SJSA1 (cell line): ENCODE measurements at regions not wholly inside any gene's neighbourhood (a gene's known extent, or its start where the extent isn't known, plus 50 kb on each side); places are given as distances from the start of the nearest gene placed in this dataset.

Source experiments
- DNase-seq, 2 experiments: peaks; one replicate each; pipeline ENCODE4 v3.0.0-alpha.2; 2015 to 2020; ENCODE audit warnings: low spot score in 2 of 2, low read depth in 1 of 2
- H3K27ac ChIP-seq: fragments of 250-450 bp; sonication (Bioruptor Pico); 2 replicates; pipeline ENCODE4 v1.5.1; 2020; ENCODE audit warnings: mild to moderate bottlenecking, moderate library complexity
- H3K27me3 ChIP-seq: fragments of 250-450 bp; sonication (Bioruptor Pico); replicated peaks from 2 replicates; pipeline ENCODE4 v1.5.1; 2020; ENCODE audit warnings: mild to moderate bottlenecking, moderate library complexity
- H3K36me3 ChIP-seq: fragments of 250-450 bp; sonication (Bioruptor Pico); 2 replicates; pipeline ENCODE4 v1.5.1; 2020; ENCODE audit warnings: mild to moderate bottlenecking
- H3K4me1 ChIP-seq: fragments of 250-450 bp; sonication (Bioruptor Pico); replicated peaks from 2 replicates; pipeline ENCODE4 v1.6.1; 2021; ENCODE audit warnings: mild to moderate bottlenecking
- H3K4me3 ChIP-seq: fragments of 250-450 bp; sonication (Bioruptor Pico); 2 replicates; pipeline ENCODE4 v1.5.1; 2020; ENCODE audit warnings: mild to moderate bottlenecking
- H3K9me3 ChIP-seq: fragments of 250-450 bp; sonication (Bioruptor Pico); replicated peaks from 2 replicates; pipeline ENCODE4 v1.5.1; 2020; ENCODE audit warnings: mild to moderate bottlenecking

GRCh38 chr13:112183532-112184090 is 116.7 kb downstream of the SOX1 start:
- Histone ChIP-seq H3K9me3 (peaks cover 2% of the 10 kb centered on the region; the same call in 1 of the 2 replicates), H3K4me3 (no peak overlapping the region), H3K27me3 (peaks cover 74% of the 10 kb centered on the region), H3K27ac (no peak overlapping the region), H3K4me1 (no peaks in the 10 kb centered on the region), H3K36me3 (no peaks in the 10 kb centered on the region)
- DNase-seq, result no peak

GRCh38 chr13:112184261-112184660 is 117.3 kb downstream of the SOX1 start:
- DNase-seq, result no peak

GRCh38 chr13:112184851-112185371 is 118.0 kb downstream of the SOX1 start:
- DNase-seq, result no peak
- Histone ChIP-seq H3K9me3 (peaks cover 2% of the 10 kb centered on the region; the same call in 1 of the 2 replicates), H3K36me3 (no peaks in the 10 kb centered on the region), H3K4me1 (no peaks in the 10 kb centered on the region), H3K4me3 (no peak overlapping the region), H3K27me3 (peaks cover 70% of the 10 kb centered on the region), H3K27ac (no peak overlapping the region)

More at GRCh38 chr13:112184261-112184660, 117.3 kb downstream of the SOX1 start:
- Histone ChIP-seq H3K27ac (no peak overlapping the region), H3K36me3 (no peaks in the 10 kb centered on the region), H3K27me3 (peaks cover 70% of the 10 kb centered on the region), H3K9me3 (peaks cover 2% of the 10 kb centered on the region; the same call in 1 of the 2 replicates), H3K4me3 (no peak overlapping the region), H3K4me1 (no peaks in the 10 kb centered on the region)

GRCh38 chr13:112185466-112185865 is 118.5 kb downstream of the SOX1 start:
- Histone ChIP-seq H3K27me3 (peaks cover 67% of the 10 kb centered on the region), H3K4me3 (no peak overlapping the region), H3K4me1 (no peaks in the 10 kb centered on the region), H3K27ac (no peak overlapping the region), H3K36me3 (no peaks in the 10 kb centered on the region), H3K9me3 (peaks cover 2% of the 10 kb centered on the region; the same call in 1 of the 2 replicates)
- DNase-seq, result peak in 1 of 2 experiments; percentile 37

GRCh38 chr13:112186091-112186490 is 119.1 kb downstream of the SOX1 start:
- H3K27ac ChIP-seq, result no peak overlapping the region
- peaks cover 67% of the 10 kb centered on the region for H3K27me3 ChIP-seq
- no peaks in the 10 kb centered on the region for H3K4me1 ChIP-seq
- H3K4me3 ChIP-seq, result no peak overlapping the region
- no peak for DNase-seq
- peaks cover 2% of the 10 kb centered on the region; the same call in 1 of the 2 replicates for H3K9me3 ChIP-seq
- H3K36me3 ChIP-seq, result no peaks in the 10 kb centered on the region

GRCh38 chr13:112187527-112188297 is 120.8 kb downstream of the SOX1 start:
- Histone ChIP-seq H3K27ac (no peak overlapping the region), H3K9me3 (peaks cover 2% of the 10 kb centered on the region; the same call in 1 of the 2 replicates), H3K36me3 (no peaks in the 10 kb centered on the region), H3K4me3 (no peak overlapping the region), H3K4me1 (no peaks in the 10 kb centered on the region), H3K27me3 (peaks cover 58% of the 10 kb centered on the region)
- no peak for DNase-seq

GRCh38 chr13:112188298-112188610 is 121.3 kb downstream of the SOX1 start:
- no peak overlapping the region for H3K4me3 ChIP-seq
- no peak overlapping the region for H3K27ac ChIP-seq
- peaks cover 54% of the 10 kb centered on the region for H3K27me3 ChIP-seq
- DNase-seq, result no peak
- H3K4me1 ChIP-seq, result no peaks in the 10 kb centered on the region
- no peaks in the 10 kb centered on the region for H3K36me3 ChIP-seq
- peaks cover 2% of the 10 kb centered on the region; the same call in 1 of the 2 replicates for H3K9me3 ChIP-seq

GRCh38 chr13:112193463-112194166 is 126.7 kb downstream of the SOX1 start:
- Histone ChIP-seq H3K27me3 (peaks cover 48% of the 10 kb centered on the region), H3K4me3 (no peak overlapping the region)
- no peak for DNase-seq

GRCh38 chr13:112194167-112194530 is 127.2 kb downstream of the SOX1 start:
- H3K27ac ChIP-seq, result no peak overlapping the region
- H3K4me3 ChIP-seq, result no peak overlapping the region
- no peak for DNase-seq
- H3K36me3 ChIP-seq, result no peaks in the 10 kb centered on the region
- H3K27me3 ChIP-seq, result peaks cover 48% of the 10 kb centered on the region
- no peaks in the 10 kb centered on the region for H3K4me1 ChIP-seq
- 0 out of 2 replicates have a peak, but pooled peaks cover 4% of the 10 kb centered on the region for H3K9me3 ChIP-seq

More at GRCh38 chr13:112193463-112194166, 126.7 kb downstream of the SOX1 start:
- Histone ChIP-seq H3K9me3 (0 out of 2 replicates have a peak, but pooled peaks cover 4% of the 10 kb centered on the region), H3K4me1 (no peaks in the 10 kb centered on the region), H3K27ac (no peak overlapping the region), H3K36me3 (no peaks in the 10 kb centered on the region)

GRCh38 chr13:112194579-112194978 is 127.6 kb downstream of the SOX1 start:
- Histone ChIP-seq H3K27me3 (peaks cover 45% of the 10 kb centered on the region), H3K36me3 (no peaks in the 10 kb centered on the region), H3K4me1 (no peaks in the 10 kb centered on the region), H3K4me3 (no peak overlapping the region), H3K27ac (no peak overlapping the region), H3K9me3 (0 out of 2 replicates have a peak, but pooled peaks cover 4% of the 10 kb centered on the region)
- DNase-seq, result no peak

GRCh38 chr13:112198396-112199010 is 131.6 kb downstream of the SOX1 start:
- Histone ChIP-seq H3K27me3 (peaks cover 70% of the 10 kb centered on the region), H3K4me3 (no peak overlapping the region), H3K9me3 (0 out of 2 replicates have a peak, but pooled peaks cover 6% of the 10 kb centered on the region), H3K4me1 (no peaks in the 10 kb centered on the region), H3K27ac (no peak overlapping the region), H3K36me3 (no peaks in the 10 kb centered on the region)
- DNase-seq, result no peak

- H3K27me3 ChIP-seq, result peaks cover 72% of the 10 kb centered on the region
- no peak for DNase-seq
- H3K36me3 ChIP-seq, result no peaks in the 10 kb centered on the region
- H3K4me1 ChIP-seq, result no peaks in the 10 kb centered on the region
- H3K9me3 ChIP-seq, result 0 out of 2 replicates have a peak, but pooled peaks cover 2% of the 10 kb centered on the region
- H3K27ac ChIP-seq, result no peak overlapping the region
- no peak overlapping the region for H3K4me3 ChIP-seq
Observed at GRCh38 chr13:112200200-112200599, 133.3 kb downstream of the SOX1 start.

- H3K36me3 ChIP-seq, result no peaks in the 10 kb centered on the region
- H3K4me3 ChIP-seq, result no peak overlapping the region
- H3K27ac ChIP-seq, result no peak overlapping the region
- 0 out of 2 replicates have a peak, but pooled peaks cover 2% of the 10 kb centered on the region for H3K9me3 ChIP-seq
- no peaks in the 10 kb centered on the region for H3K4me1 ChIP-seq
- DNase-seq, result peak in 1 of 2 experiments; percentile 46
- H3K27me3 ChIP-seq, result peaks cover 90% of the 10 kb centered on the region
Observed at GRCh38 chr13:112202266-112202665, 135.3 kb downstream of the SOX1 start.
